HCT116 (cell line): ENCODE measurements at regions not wholly inside any gene's neighbourhood (a gene's known extent, or its start where the extent isn't known, plus 50 kb on each side); places are given as distances from the start of the nearest gene placed in this dataset.

Experiments used
- CBX3 ChIP-seq: IDR thresholded peaks from 2 replicates; pipeline ENCODE4 v1.6.1; 2012; ENCODE audit warnings: low read depth
- CTCF ChIP-seq, 3 experiments: fragments of 200-600 bp in 1 of 3; sonication (generic) in 1 of 3; IDR thresholded peaks in 2 of 3; conservative IDR thresholded peaks in 1 of 3; 2 replicates each; pipeline ENCODE4 v1.5.1; 2012 to 2017; ENCODE audit warnings: low read depth in 2 of 3, low read length in 2 of 3, antibody characterized with exemption in 1 of 3, borderline replicate concordance in 1 of 3, control low read depth in 1 of 3, mild to moderate bottlenecking in 1 of 3, mixed read lengths in 1 of 3, mixed run types in 1 of 3, moderate library complexity in 1 of 3; ENCODE audit not compliant: insufficient read depth in 1 of 3
- MAX ChIP-seq: IDR thresholded peaks from 2 replicates; pipeline ENCODE4 v1.6.1; 2012
- POLR2A ChIP-seq: IDR thresholded peaks from 2 replicates; pipeline ENCODE4 v1.7.0; 2011; ENCODE audit warnings: borderline replicate concordance; ENCODE audit not compliant: insufficient read depth, insufficient read length; ENCODE audit errors: extremely low read depth
- RAD21 ChIP-seq: IDR thresholded peaks from 2 replicates; pipeline ENCODE4 v1.6.1; 2012; ENCODE audit warnings: low read depth, mild to moderate bottlenecking
- SRF ChIP-seq: IDR thresholded peaks from 2 replicates; pipeline ENCODE4 v1.6.1; 2012; ENCODE audit warnings: low read depth

DNA sequence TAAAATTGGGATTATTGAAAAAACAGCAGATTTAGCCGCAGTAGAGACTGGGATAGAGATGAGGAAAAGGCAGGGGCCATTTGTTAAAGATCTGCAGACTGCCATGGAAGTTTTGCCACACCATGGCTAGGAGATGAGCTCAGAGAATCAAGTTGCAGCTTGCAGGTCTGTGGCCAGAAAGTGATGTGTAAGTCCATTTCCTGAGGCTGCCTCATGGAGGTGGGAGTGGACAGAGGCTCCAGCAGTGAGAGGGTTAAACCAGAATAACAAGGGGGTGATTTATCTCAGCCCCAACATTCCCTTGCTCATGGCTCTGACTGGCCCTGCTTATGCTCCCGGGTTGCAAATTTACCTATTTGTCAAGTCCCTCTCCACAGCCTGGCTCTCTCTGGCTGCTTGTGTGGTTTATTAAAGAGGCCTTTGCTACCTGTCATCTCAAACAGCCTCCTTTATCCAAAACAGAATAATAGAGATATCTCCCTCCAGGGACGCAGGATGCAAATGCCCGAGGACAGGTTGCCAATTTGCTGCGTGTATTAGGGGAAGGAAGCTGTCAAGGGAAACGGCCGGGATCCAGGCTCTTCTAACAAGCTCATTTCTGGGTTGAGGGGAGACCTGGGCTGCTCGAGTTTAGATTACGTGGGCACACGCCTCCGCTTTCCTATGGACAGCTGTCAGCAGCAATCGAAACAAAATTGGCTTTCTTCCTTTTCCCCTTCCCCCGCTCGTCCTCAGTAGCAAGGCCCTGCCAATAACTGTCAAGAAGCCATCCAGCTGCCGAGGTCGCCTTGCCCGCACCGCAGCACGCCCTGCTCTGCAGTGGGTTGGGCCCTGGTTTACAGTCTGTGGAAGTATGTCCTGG is 72.8 kb upstream of the PITX1 start:
- TF ChIP-seq CTCF (IDR thresholded peaks at IDR 0.05 in 2 of 3, conservative IDR thresholded peaks at IDR 0.05 in 1 of 3; ENCODE audit: borderline replicate concordance in 1 of 3, insufficient read depth in 1 of 3, low read depth in 2 of 3, low read length in 2 of 3) (no peak), CBX3 (no peak), RAD21 (no peak), POLR2A (no peak), SRF (no peak), MAX (no peak)
